Thyroid gland (tissue), 4 donors: ENCODE measurements at regions not wholly inside any gene's neighbourhood (a gene's known extent, or its start where the extent isn't known, plus 50 kb on each side); places are given as distances from the start of the nearest gene placed in this dataset.

Experiments
- POLR2A ChIP-seq, 2 donors: fragments of 450-650 bp; IDR thresholded peaks; one replicate each; pipeline ENCODE4 v1.6.1; 2017; ENCODE audit warnings: antibody characterized with exemption in 2 of 2, mild to moderate bottlenecking in 2 of 2, moderate library complexity in 1 of 2
- TF ChIP-seq, protein P1 (sequence below), 6 experiments: fragments of 200-600 bp in 3 of 6; fragments of 450-650 bp in 3 of 6; sonication (generic) in 3 of 6; IDR thresholded peaks; one replicate each; pipeline ENCODE4 v1.5.1; 2016 to 2019; ENCODE audit warnings: antibody characterized with exemption in 6 of 6, mild to moderate bottlenecking in 2 of 6, inconsistent platforms in 1 of 6, moderate library complexity in 1 of 6

- TF ChIP-seq, protein P1, sequence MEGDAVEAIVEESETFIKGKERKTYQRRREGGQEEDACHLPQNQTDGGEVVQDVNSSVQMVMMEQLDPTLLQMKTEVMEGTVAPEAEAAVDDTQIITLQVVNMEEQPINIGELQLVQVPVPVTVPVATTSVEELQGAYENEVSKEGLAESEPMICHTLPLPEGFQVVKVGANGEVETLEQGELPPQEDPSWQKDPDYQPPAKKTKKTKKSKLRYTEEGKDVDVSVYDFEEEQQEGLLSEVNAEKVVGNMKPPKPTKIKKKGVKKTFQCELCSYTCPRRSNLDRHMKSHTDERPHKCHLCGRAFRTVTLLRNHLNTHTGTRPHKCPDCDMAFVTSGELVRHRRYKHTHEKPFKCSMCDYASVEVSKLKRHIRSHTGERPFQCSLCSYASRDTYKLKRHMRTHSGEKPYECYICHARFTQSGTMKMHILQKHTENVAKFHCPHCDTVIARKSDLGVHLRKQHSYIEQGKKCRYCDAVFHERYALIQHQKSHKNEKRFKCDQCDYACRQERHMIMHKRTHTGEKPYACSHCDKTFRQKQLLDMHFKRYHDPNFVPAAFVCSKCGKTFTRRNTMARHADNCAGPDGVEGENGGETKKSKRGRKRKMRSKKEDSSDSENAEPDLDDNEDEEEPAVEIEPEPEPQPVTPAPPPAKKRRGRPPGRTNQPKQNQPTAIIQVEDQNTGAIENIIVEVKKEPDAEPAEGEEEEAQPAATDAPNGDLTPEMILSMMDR (IDR thresholded peaks at IDR 0.05), result no peak
- TF ChIP-seq POLR2A (IDR thresholded peaks at IDR 0.05), result no peak
Measured at GRCh38 chr13:40389081-40389641, 277.3 kb downstream of the FOXO1 start.
